Loucy (cell line): ENCODE measurements at regions not wholly inside any gene's neighbourhood (a gene's known extent, or its start where the extent isn't known, plus 50 kb on each side); places are given as distances from the start of the nearest gene placed in this dataset.

Experiments
- H2AFZ ChIP-seq: fragments of 200-600 bp; sonication (generic); 2 replicates; pipeline ENCODE4 v1.6.0; 2016; ENCODE audit warnings: antibody characterized with exemption, mild to moderate bottlenecking, low read length, moderate library complexity
- H3F3A ChIP-seq: fragments of 200-600 bp; 2 replicates; pipeline ENCODE4 v1.6.0; 2016; ENCODE audit warnings: antibody characterized with exemption, low read depth, mild to moderate bottlenecking
- H3K27me3 ChIP-seq: fragments of 200-600 bp; sonication (generic); 2 replicates; pipeline ENCODE4 v1.6.1; 2014; ENCODE audit warnings: low read length, mild to moderate bottlenecking; ENCODE audit not compliant: insufficient read depth, poor library complexity, severe bottlenecking
- H3K36me3 ChIP-seq: fragments of 200-600 bp; sonication (generic); 2 replicates; pipeline ENCODE4 v1.6.1; 2016; ENCODE audit warnings: low read length; ENCODE audit not compliant: insufficient read depth
- H3K4me1 ChIP-seq: fragments of 200-600 bp; sonication (generic); 2 replicates; pipeline ENCODE4 v1.5.1; 2014; ENCODE audit warnings: low read length, mild to moderate bottlenecking; ENCODE audit not compliant: insufficient read depth, poor library complexity, severe bottlenecking
- H3K4me2 ChIP-seq: fragments of 200-600 bp; sonication (generic); 2 replicates; pipeline ENCODE4 v1.6.0; 2014; ENCODE audit warnings: antibody characterized with exemption, low read length, low read depth, mild to moderate bottlenecking; ENCODE audit not compliant: poor library complexity, severe bottlenecking
- H3K4me3 ChIP-seq: fragments of 200-600 bp; sonication (generic); 2 replicates; pipeline ENCODE4 v1.5.1; 2014; ENCODE audit warnings: low read length, mild to moderate bottlenecking, mixed read lengths; ENCODE audit not compliant: poor library complexity, severe bottlenecking
- H3K79me2 ChIP-seq: fragments of 200-600 bp; sonication (generic); 2 replicates; pipeline ENCODE4 v1.6.1; 2014; ENCODE audit warnings: low read length; ENCODE audit not compliant: insufficient read depth
- H3K9ac ChIP-seq: fragments of 200-600 bp; sonication (generic); 2 replicates; pipeline ENCODE4 v1.6.0; 2014; ENCODE audit warnings: mild to moderate bottlenecking, low read depth, low read length, moderate library complexity; ENCODE audit not compliant: poor library complexity, severe bottlenecking
- H3K9me2 ChIP-seq: fragments of 200-600 bp; sonication (generic); replicated peaks from 2 replicates; pipeline ENCODE4 v1.6.1; 2016; ENCODE audit warnings: low read depth, low read length, mixed read lengths
- H3K9me3 ChIP-seq: fragments of 200-600 bp; sonication (generic); 2 replicates; pipeline ENCODE4 v1.6.1; 2014; ENCODE audit warnings: mild to moderate bottlenecking, antibody characterized with exemption, low read length, low read depth; ENCODE audit not compliant: insufficient read depth
- H4K20me1 ChIP-seq: fragments of 200-600 bp; sonication (generic); 2 replicates; pipeline ENCODE4 v1.6.0; 2014; ENCODE audit warnings: antibody characterized with exemption, low read length, mild to moderate bottlenecking; ENCODE audit not compliant: insufficient read depth, poor library complexity, severe bottlenecking
- EZH2phosphoT487 ChIP-seq: fragments of 200-600 bp; IDR thresholded peaks from 2 replicates; pipeline ENCODE4 v1.6.1; 2018; ENCODE audit warnings: antibody characterized with exemption, mild to moderate bottlenecking, moderate library complexity, borderline replicate concordance
- TF ChIP-seq, protein P1 (sequence below): fragments of 200-600 bp; sonication (generic); conservative IDR thresholded peaks from 2 replicates; pipeline ENCODE4 v1.5.1; 2014; ENCODE audit warnings: mild to moderate bottlenecking, antibody characterized with exemption, low read length

- Histone ChIP-seq H2AFZ (no peak overlapping the region), H3K9me3 (no peaks in the 10 kb centered on the region), H3K4me3 (no peak overlapping the region), H3K27me3 (no peaks in the 10 kb centered on the region), H3F3A (no peaks in the 10 kb centered on the region), H4K20me1 (no peaks in the 10 kb centered on the region), H3K4me2 (no peak overlapping the region), H3K9me2 (no peaks in the 10 kb centered on the region), H3K79me2 (no peaks in the 10 kb centered on the region), H3K36me3 (no peaks in the 10 kb centered on the region), H3K9ac (no peak overlapping the region), H3K4me1 (no peaks in the 10 kb centered on the region)
- TF ChIP-seq EZH2phosphoT487, result no peak
- TF ChIP-seq, protein P1, sequence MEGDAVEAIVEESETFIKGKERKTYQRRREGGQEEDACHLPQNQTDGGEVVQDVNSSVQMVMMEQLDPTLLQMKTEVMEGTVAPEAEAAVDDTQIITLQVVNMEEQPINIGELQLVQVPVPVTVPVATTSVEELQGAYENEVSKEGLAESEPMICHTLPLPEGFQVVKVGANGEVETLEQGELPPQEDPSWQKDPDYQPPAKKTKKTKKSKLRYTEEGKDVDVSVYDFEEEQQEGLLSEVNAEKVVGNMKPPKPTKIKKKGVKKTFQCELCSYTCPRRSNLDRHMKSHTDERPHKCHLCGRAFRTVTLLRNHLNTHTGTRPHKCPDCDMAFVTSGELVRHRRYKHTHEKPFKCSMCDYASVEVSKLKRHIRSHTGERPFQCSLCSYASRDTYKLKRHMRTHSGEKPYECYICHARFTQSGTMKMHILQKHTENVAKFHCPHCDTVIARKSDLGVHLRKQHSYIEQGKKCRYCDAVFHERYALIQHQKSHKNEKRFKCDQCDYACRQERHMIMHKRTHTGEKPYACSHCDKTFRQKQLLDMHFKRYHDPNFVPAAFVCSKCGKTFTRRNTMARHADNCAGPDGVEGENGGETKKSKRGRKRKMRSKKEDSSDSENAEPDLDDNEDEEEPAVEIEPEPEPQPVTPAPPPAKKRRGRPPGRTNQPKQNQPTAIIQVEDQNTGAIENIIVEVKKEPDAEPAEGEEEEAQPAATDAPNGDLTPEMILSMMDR, result no peak
Observed at GRCh38 chr1:185601189-185601588, 133.0 kb upstream of the HMCN1 start.

DNA sequence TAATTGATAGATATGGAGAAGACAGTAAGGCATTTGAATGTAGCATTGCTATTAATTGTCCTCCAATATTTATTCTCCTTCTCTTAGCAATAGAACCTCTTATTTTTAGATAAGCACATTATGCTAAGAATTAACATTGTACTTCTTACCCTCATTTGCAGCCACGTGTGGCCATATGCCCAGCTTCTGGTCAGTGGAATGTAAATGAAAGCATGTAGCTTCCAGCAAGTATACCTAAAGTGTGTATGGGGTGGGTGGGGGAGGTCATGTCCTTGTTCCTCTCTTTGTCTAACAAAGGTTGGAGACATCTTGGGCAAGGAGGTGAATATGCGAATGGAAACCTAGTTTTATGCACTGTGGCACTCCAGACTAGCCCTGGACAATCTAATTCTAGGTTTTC lies 133.6 kb upstream of the HMCN1 start:
- Histone ChIP-seq H3K4me1 (peaks cover 4% of the 10 kb centered on the region), H3K9me2 (no peaks in the 10 kb centered on the region), H3K4me2 (no peak overlapping the region), H3K4me3 (no peak overlapping the region), H3K36me3 (no peaks in the 10 kb centered on the region), H4K20me1 (no peaks in the 10 kb centered on the region), H2AFZ (no peak overlapping the region), H3K27me3 (no peaks in the 10 kb centered on the region), H3F3A (no peaks in the 10 kb centered on the region), H3K79me2 (no peaks in the 10 kb centered on the region), H3K9me3 (no peaks in the 10 kb centered on the region), H3K9ac (no peak overlapping the region)
- TF ChIP-seq, protein P1, result no peak
- no peak for TF ChIP-seq EZH2phosphoT487

- Histone ChIP-seq H3K9me2 (no peaks in the 10 kb centered on the region), H3K9me3 (no peaks in the 10 kb centered on the region), H3K9ac (no peak overlapping the region), H3K4me3 (no peak overlapping the region), H3K27me3 (no peaks in the 10 kb centered on the region), H4K20me1 (no peaks in the 10 kb centered on the region), H3K79me2 (no peaks in the 10 kb centered on the region), H2AFZ (peak overlapping the region; percentile 24; the same call in 1 of the 2 replicates), H3F3A (peaks cover 3% of the 10 kb centered on the region; the same call in 1 of the 2 replicates), H3K36me3 (no peaks in the 10 kb centered on the region), H3K4me1 (peaks cover 24% of the 10 kb centered on the region), H3K4me2 (no peak overlapping the region)
- no peak for TF ChIP-seq EZH2phosphoT487
- TF ChIP-seq, protein P1, result no peak
Observed at GRCh38 chr1:185598332-185598731, 135.9 kb upstream of the HMCN1 start.
